ENCODE measurements at regions not wholly inside any gene's neighbourhood (a gene's known extent, or its start where the extent isn't known, plus 50 kb on each side); places are given as distances from the start of the nearest gene placed in this dataset.

DNA sequence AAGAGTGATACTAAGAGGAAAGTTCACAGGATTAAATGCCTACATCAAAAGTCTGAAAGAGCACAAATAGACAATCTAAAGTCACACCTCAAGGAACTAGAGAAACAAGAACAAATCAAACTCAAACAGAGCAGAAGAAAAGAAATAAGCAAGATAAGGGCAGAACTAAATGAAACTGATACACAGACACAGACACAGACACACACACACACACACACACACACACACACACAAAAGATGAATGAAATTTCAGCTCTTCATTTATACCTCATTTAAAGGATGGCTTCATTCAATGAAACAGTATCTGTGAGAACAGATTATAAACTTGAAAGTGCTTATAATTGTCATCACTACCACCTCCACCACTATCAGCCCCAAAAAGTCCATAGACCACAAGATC is 428.9 kb downstream of the MBD2 start:
- TF ChIP-seq GATA1 (IDR thresholded peaks at IDR 0.05; ENCODE audit: low read depth, low read length) (no peak), POLR2A (IDR thresholded peaks at IDR 0.05; ENCODE audit: low read length) (no peak)
- DNase-seq: no peak

GRCh38 chr18:53795061-53795460 is 429.4 kb downstream of the MBD2 start:
- no peak for DNase-seq
- no peak for TF ChIP-seq POLR2A (IDR thresholded peaks at IDR 0.05; ENCODE audit: low read length)
- TF ChIP-seq GATA1 (IDR thresholded peaks at IDR 0.05; ENCODE audit: low read depth, low read length): no peak

GRCh38 chr18:53792762-53793161 is 431.7 kb downstream of the MBD2 start:
- TF ChIP-seq GATA1 (IDR thresholded peaks at IDR 0.05; ENCODE audit: low read depth, low read length): no peak
- no peak for TF ChIP-seq POLR2A (IDR thresholded peaks at IDR 0.05; ENCODE audit: low read length)
- DNase-seq: no peak

DNA sequence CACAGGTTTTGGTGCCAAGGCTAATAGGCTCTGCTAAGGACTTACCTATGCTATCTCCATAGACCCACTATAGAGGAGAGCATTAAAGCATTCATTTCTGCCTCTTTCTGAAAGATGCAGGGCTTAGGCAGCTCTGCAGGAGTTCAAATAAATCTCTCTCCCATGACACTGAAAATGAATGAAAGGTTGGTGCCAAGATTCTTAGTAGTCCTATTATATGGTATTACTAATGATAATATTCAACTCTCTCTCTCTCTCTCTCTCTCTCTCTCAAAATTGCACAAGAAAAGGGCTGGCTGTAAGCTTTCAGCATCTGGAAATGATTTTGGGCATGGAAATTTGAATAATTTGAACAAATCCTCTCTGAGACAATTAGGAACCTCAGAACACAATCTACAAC is 433.7 kb downstream of the MBD2 start:
- TF ChIP-seq POLR2A (IDR thresholded peaks at IDR 0.05; ENCODE audit: low read length): no peak
- no peak for TF ChIP-seq GATA1 (IDR thresholded peaks at IDR 0.05; ENCODE audit: low read depth, low read length)
- DNase-seq: no peak

- TF ChIP-seq GATA1 (IDR thresholded peaks at IDR 0.05; ENCODE audit: low read depth, low read length) (no peak), POLR2A (IDR thresholded peaks at IDR 0.05; ENCODE audit: low read length) (no peak)
- no peak for DNase-seq
These were observed 434.9 kb downstream of the MBD2 start for GRCh38 chr18:53789376-53790247.

DNA sequence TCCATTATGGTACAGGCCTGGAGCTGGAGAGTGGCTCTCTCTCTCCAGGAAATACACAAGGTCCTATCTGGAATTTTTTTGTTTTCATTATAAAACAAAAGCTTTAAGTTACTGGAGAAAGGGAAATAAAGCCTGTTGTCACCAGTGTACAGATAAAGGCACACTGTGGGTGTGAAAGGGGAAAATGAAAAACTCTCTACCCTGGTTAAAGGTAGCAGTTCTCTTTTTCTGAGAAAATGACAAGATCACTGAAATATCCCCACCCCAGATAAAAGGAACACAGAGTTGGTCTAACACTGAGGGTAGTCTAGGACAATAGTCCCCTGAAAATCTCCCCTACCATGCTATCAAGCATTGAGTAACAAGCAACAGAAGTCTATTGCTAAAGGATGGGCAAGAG is 438.7 kb downstream of the MBD2 start:
- DNase-seq: no peak
- TF ChIP-seq GATA1 (IDR thresholded peaks at IDR 0.05; ENCODE audit: low read depth, low read length) (no peak), POLR2A (IDR thresholded peaks at IDR 0.05; ENCODE audit: low read length) (no peak)

- DNase-seq: no peak
- TF ChIP-seq POLR2A (IDR thresholded peaks at IDR 0.05; ENCODE audit: low read length) (no peak), GATA1 (IDR thresholded peaks at IDR 0.05; ENCODE audit: low read depth, low read length) (no peak)
These were observed 440.2 kb downstream of the MBD2 start for GRCh38 chr18:53784253-53784652.

DNA sequence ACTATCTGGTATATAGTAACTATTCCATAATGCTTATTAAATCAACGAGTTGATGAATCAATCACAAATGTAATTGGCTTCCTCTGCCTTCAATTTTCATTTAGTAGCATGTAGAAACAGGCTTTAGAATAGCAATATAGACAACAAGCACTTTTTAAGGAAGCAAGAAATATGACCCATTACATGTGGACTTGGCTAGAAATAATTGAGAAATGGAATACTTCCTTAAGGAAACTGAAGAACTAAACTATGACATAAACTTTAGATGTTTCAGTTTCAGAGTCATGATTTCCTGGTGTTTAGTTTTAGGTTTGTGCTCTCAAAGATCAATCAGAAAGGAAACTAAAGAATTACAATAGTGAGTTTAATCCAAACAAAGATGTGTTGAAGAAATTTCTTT is 443.8 kb downstream of the MBD2 start:
- TF ChIP-seq POLR2A (IDR thresholded peaks at IDR 0.05; ENCODE audit: low read length): no peak
- TF ChIP-seq GATA1 (IDR thresholded peaks at IDR 0.05; ENCODE audit: low read depth, low read length): no peak
- no peak for DNase-seq

DNA sequence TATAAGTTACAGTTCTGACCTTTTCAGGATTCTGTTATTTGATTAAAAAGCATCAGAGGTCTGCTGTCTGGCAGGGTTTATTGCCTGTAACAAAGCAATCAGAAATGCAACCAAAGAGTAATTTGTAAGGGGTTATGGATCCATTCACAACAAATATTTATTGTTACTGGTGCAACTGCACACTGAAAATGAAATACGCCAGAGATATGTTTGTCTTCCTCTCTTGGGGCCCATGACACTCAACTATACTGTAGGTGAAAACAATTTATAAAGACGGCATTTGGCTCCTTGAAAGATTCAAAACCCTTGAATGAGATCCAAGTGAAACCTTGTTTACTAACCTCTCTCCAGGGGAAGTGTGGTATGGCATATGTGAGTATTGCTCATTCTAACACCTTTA is 452.2 kb downstream of the MBD2 start:
- no peak for DNase-seq
- TF ChIP-seq POLR2A (IDR thresholded peaks at IDR 0.05; ENCODE audit: low read length) (no peak), GATA1 (IDR thresholded peaks at IDR 0.05; ENCODE audit: low read depth, low read length) (no peak)

GRCh38 chr18:53771664-53772063 is 452.8 kb downstream of the MBD2 start:
- no peak for DNase-seq
- TF ChIP-seq POLR2A (IDR thresholded peaks at IDR 0.05; ENCODE audit: low read length) (no peak), GATA1 (IDR thresholded peaks at IDR 0.05; ENCODE audit: low read depth, low read length) (no peak)

GRCh38 chr18:53765211-53765610 is 459.3 kb downstream of the MBD2 start:
- no peak for DNase-seq
- TF ChIP-seq POLR2A (IDR thresholded peaks at IDR 0.05; ENCODE audit: low read length) (no peak), GATA1 (IDR thresholded peaks at IDR 0.05; ENCODE audit: low read depth, low read length) (no peak)

DNA sequence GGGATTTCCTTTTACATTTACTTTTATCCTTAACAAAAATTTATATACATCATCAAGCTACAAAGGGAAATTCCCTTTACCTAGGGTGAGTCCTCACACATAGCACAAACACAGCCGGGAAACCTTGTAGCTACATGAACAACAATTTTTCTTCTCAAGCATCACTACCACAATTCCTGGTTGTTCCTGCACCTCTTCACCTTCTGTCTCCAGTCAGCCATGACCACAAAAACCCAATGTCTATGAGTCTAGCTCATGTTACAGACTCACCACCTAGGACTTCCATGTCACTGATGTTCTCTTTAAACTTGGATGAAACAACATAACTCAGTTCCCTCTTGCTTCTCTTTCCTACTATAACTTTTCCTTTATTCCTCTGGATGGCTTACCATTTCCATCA is 460.4 kb downstream of the MBD2 start:
- no peak for DNase-seq
- no peak for TF ChIP-seq POLR2A (IDR thresholded peaks at IDR 0.05; ENCODE audit: low read length)
- no peak for TF ChIP-seq GATA1 (IDR thresholded peaks at IDR 0.05; ENCODE audit: low read depth, low read length)

DNA sequence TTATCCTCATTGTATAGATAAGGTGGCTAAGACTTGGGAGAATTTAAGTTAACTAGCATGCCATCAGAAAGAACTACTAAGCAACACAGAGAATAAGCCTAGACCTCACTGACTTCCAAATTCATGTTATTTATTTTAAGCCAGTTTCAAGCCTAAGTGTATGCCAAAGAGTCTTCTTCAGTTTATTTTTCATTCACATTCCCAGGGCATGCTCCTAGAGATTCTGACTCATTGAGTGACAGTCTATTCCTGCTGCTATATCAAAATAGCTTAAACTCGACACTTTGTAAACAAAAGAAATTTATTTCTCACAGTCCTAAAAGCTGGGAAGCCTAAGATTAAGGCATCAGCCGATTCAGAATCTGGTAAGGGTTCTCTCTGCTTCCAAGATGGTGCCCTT is 467.1 kb downstream of the MBD2 start:
- no peak for DNase-seq
- TF ChIP-seq POLR2A (IDR thresholded peaks at IDR 0.05; ENCODE audit: low read length) (no peak), GATA1 (IDR thresholded peaks at IDR 0.05; ENCODE audit: low read depth, low read length) (no peak)

DNA sequence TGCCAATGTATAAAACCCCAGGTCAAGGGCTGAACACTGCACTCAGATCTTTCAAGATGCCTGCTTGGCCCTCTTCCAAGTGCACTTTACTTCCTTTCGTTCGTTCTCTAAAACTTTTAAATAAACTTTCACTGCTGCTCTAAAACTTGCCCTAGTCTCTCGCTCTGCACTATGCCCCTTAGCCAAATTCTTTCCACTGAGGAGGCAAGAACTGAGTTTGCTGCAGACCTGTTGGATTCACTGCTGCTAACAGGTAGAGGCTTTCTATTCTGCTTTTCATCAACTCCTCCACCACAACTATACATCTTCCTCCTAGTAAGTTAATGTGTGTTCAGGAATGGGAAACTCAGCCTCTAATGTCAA is 467.9 kb downstream of the MBD2 start:
- TF ChIP-seq POLR2A (IDR thresholded peaks at IDR 0.05; ENCODE audit: low read length) (no peak), GATA1 (IDR thresholded peaks at IDR 0.05; ENCODE audit: low read depth, low read length) (no peak)
- no peak for DNase-seq

- TF ChIP-seq POLR2A (IDR thresholded peaks at IDR 0.05; ENCODE audit: low read length) (no peak), GATA1 (IDR thresholded peaks at IDR 0.05; ENCODE audit: low read depth, low read length) (no peak)
- no peak for DNase-seq
These were observed 468.4 kb downstream of the MBD2 start for GRCh38 chr18:53755914-53756609.
